NT2/D1 (cell line): ENCODE measurements at regions not wholly inside any gene's neighbourhood (a gene's known extent, or its start where the extent isn't known, plus 50 kb on each side); places are given as distances from the start of the nearest gene placed in this dataset.

Experiments used
- SUZ12 ChIP-seq: IDR thresholded peaks from 2 replicates; pipeline ENCODE4 v1.6.1; 2011; ENCODE audit not compliant: insufficient read length, insufficient read depth; ENCODE audit errors: extremely low read depth
- ZNF274 ChIP-seq: IDR thresholded peaks from 2 replicates; pipeline ENCODE4 v1.6.1; 2011; ENCODE audit warnings: mild to moderate bottlenecking, low read depth, low read length

DNA sequence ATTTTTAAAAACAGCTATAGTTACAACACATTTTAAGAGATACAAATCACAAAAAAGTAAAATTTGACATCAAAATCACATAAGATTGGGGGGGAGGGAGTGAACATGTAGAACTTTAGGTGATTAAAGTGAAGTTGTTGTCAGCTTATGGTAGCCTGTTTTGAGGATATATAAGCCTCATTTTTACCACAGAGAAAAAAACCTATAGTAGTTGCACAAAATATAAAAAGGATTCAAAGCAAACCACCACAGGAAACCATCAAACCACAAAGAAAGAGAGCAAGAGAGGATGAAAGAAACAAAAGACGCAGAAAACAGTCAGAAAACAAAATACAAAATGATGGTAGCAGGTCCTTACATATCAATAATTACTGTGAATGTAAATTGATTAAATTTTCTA lies 291.9 kb upstream of the DEPDC1 start:
- TF ChIP-seq ZNF274 (no peak), SUZ12 (no peak)
